ENCODE measurements at regions not wholly inside any gene's neighbourhood (a gene's known extent, or its start where the extent isn't known, plus 50 kb on each side); places are given as distances from the start of the nearest gene placed in this dataset.
"Not testable (repeated sequence)": the region's sequence is repeated elsewhere in the genome, so short reads cannot be mapped to it uniquely, and the experiment has no call there.

DNA sequence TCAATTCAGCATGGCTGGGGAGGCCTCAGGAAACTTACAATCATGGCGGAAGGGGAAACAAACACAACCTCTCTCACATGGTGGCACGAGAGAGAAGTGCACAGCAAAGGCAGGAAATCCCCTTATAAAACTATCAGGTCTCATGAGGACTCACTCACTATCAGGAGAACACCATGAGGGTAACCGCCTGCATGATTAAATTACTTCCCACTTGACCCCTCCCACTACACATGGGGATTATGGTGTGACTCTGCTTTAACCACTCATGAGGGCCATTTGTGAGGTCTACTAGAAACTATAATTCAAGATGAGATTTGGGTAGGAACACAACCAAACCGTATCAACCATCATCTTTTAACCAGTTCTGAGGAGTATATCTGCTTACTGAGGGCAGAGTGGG is 387.4 kb upstream of the NFIA start:
- WGBS, 2 experiments (ENCODE audit: insufficient coverage in 1 of 2, insufficient read length in 1 of 2): 75 to 97% methylated on average over 2 to 4 of the region's 4 CpGs
- Mint-ChIP-seq H3K27me3 (ENCODE audit: insufficient read depth) (no peaks in the 10 kb centered on the region), H3K36me3 (ENCODE audit: low read depth) (no peaks in the 10 kb centered on the region), H3K9me3 (peaks cover 16% of the 10 kb centered on the region), H3K27ac (no peak overlapping the region), H3K4me3 (no peak overlapping the region), H3K4me1 (peaks cover 5% of the 10 kb centered on the region)
- Histone ChIP-seq H3K27ac (ENCODE audit: low read depth, low read length) (no peak overlapping the region), H3K9me3 (ENCODE audit: control insufficient read depth, low read length) (no peaks in the 10 kb centered on the region), H3K27me3 (ENCODE audit: control insufficient read depth, insufficient read depth, low read length, poor library complexity, severe bottlenecking) (no peaks in the 10 kb centered on the region), H3K9ac (ENCODE audit: extremely low read depth, low read length, poor library complexity, severe bottlenecking) (no peak overlapping the region), H3K4me3 (ENCODE audit: low read length) (no peak overlapping the region), H3K36me3 (ENCODE audit: control insufficient read depth, insufficient read depth, low read length) (no peaks in the 10 kb centered on the region), H3K4me1 (ENCODE audit: control insufficient read depth, insufficient read depth, low read length) (no peaks in the 10 kb centered on the region)
- TF ChIP-seq, protein P1, sequence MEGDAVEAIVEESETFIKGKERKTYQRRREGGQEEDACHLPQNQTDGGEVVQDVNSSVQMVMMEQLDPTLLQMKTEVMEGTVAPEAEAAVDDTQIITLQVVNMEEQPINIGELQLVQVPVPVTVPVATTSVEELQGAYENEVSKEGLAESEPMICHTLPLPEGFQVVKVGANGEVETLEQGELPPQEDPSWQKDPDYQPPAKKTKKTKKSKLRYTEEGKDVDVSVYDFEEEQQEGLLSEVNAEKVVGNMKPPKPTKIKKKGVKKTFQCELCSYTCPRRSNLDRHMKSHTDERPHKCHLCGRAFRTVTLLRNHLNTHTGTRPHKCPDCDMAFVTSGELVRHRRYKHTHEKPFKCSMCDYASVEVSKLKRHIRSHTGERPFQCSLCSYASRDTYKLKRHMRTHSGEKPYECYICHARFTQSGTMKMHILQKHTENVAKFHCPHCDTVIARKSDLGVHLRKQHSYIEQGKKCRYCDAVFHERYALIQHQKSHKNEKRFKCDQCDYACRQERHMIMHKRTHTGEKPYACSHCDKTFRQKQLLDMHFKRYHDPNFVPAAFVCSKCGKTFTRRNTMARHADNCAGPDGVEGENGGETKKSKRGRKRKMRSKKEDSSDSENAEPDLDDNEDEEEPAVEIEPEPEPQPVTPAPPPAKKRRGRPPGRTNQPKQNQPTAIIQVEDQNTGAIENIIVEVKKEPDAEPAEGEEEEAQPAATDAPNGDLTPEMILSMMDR (conservative IDR thresholded peaks at IDR 0.05): no peak
- DNase-seq: no peak

DNA sequence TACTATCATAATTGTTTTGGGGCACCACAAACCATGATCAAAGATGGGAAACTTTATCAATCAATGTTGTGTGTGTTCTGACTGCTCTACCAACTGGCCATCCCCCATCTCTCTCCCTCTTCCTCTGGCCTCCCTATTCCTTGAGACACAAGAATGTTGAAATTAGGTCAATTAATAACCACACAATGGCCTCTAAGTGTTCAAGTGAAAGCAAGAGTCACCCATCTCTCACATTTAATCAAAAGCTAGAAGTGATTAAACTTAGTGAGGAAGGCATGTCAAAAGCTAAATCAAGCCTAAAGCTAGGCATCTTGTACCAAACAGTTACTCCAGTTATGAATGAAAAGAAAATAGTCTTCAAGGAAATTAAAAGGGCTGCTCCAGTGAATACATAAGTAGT is 390.3 kb upstream of the NFIA start:
- no peak overlapping the region for H3K27ac ChIP-seq (ENCODE audit: low read depth, low read length)
- peaks cover 31% of the 10 kb centered on the region for H3K9me3 Mint-ChIP-seq

DNA sequence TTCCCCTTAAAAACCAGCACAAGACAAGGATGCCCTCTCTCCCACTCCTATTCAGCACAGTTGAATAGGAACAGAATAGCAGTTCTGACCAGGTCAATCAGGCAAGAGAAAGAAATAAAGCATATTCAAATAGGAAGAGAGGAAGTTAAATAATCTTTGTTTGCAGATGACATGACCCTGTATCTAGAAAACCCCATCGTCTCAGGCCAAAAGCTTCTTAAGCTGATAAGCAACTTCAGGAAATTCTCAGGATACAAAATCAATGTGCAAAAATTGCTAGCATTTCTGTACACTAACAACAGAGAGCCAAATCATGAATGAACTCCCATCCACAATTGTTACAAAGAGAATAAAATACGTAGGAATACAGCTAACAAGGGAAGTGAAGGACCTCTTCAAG is 394.1 kb upstream of the NFIA start:
- not testable (repeated sequence) for H3K36me3 Mint-ChIP-seq (ENCODE audit: low read depth)
- 98 to 100% methylated on average over 1 to 2 of the region's 2 CpGs for WGBS, 2 experiments (ENCODE audit: insufficient coverage in 1 of 2, insufficient read length in 1 of 2)

More for the DNA sequence above, 390.3 kb upstream of the NFIA start:
- Histone ChIP-seq H3K9ac (ENCODE audit: extremely low read depth, low read length, poor library complexity, severe bottlenecking) (no peak overlapping the region), H3K4me3 (ENCODE audit: low read length) (no peak overlapping the region), H3K9me3 (ENCODE audit: control insufficient read depth, low read length) (peaks cover 6% of the 10 kb centered on the region), H3K27me3 (ENCODE audit: control insufficient read depth, insufficient read depth, low read length, poor library complexity, severe bottlenecking) (no peaks in the 10 kb centered on the region), H3K4me1 (ENCODE audit: control insufficient read depth, insufficient read depth, low read length) (no peaks in the 10 kb centered on the region), H3K36me3 (ENCODE audit: control insufficient read depth, insufficient read depth, low read length) (no peaks in the 10 kb centered on the region)
- Mint-ChIP-seq H3K36me3 (ENCODE audit: low read depth) (no peaks in the 10 kb centered on the region), H3K27me3 (ENCODE audit: insufficient read depth) (no peaks in the 10 kb centered on the region), H3K4me1 (peaks cover 1% of the 10 kb centered on the region), H3K27ac (no peak overlapping the region), H3K4me3 (no peak overlapping the region)
- TF ChIP-seq, protein P1 (conservative IDR thresholded peaks at IDR 0.05): no peak
- DNase-seq: no peak

DNA sequence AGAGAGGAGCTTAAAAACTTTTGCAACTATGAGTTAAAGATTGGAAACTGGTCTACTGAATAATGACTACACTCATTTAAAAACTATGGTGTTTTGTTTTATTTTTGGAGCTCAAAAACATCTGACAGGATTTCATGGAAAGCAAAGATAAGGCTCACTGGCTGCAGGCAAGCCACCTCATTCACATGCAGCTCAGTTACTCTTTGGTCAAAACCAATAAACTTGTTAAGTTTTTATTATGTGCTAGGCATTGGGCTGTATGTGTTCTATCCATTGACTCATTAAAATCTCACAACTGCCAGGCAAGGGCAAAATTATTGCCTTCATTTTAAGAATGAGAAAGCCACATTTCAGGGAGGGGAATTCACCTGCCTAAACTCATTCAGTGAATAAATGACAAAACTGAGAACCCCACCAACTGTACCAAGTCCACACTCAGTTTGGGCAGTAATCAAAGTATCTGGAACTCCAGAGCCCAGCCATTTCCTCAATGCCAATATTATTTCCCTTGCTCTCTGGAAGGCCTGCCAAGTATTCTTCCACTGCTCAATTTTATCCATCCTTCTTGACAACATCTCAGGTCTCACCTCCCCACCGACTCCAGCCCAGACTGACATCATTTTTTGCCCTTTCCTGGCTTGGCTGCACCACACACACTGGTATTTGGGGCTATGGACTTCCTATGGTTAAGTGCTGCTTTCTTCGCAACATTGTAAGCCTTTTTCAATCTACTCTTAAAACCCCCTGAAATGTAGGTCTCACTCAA is 401.1 kb upstream of the NFIA start:
- DNase-seq: no peak

More for the DNA sequence above, 394.1 kb upstream of the NFIA start:
- H3K27me3 ChIP-seq (ENCODE audit: control insufficient read depth, insufficient read depth, low read length, poor library complexity, severe bottlenecking); H3K36me3 ChIP-seq (ENCODE audit: control insufficient read depth, insufficient read depth, low read length); DNase-seq; H3K9me3 ChIP-seq (ENCODE audit: control insufficient read depth, low read length); H3K4me3 ChIP-seq (ENCODE audit: low read length); H3K27ac Mint-ChIP-seq; H3K4me1 ChIP-seq (ENCODE audit: control insufficient read depth, insufficient read depth, low read length); H3K4me3 Mint-ChIP-seq; H3K27ac ChIP-seq (ENCODE audit: low read depth, low read length); H3K27me3 Mint-ChIP-seq (ENCODE audit: insufficient read depth); H3K9ac ChIP-seq (ENCODE audit: extremely low read depth, low read length, poor library complexity, severe bottlenecking); H3K4me1 Mint-ChIP-seq: not testable (repeated sequence)
- H3K9me3 Mint-ChIP-seq: peaks cover 21% of the 10 kb centered on the region

More for the DNA sequence above, 401.1 kb upstream of the NFIA start:
- no peaks in the 10 kb centered on the region for H3K27me3 ChIP-seq (ENCODE audit: control insufficient read depth, insufficient read depth, low read length, poor library complexity, severe bottlenecking)
- H3K9me3 Mint-ChIP-seq: peaks cover 4% of the 10 kb centered on the region
- H3K4me3 ChIP-seq (ENCODE audit: low read length): no peak overlapping the region
- H3K4me1 ChIP-seq (ENCODE audit: control insufficient read depth, insufficient read depth, low read length): no peaks in the 10 kb centered on the region
- no peaks in the 10 kb centered on the region for H3K27me3 Mint-ChIP-seq (ENCODE audit: insufficient read depth)
- no peaks in the 10 kb centered on the region for H3K36me3 Mint-ChIP-seq (ENCODE audit: low read depth)
- no peak overlapping the region for H3K27ac ChIP-seq (ENCODE audit: low read depth, low read length)
- no peaks in the 10 kb centered on the region for H3K36me3 ChIP-seq (ENCODE audit: control insufficient read depth, insufficient read depth, low read length)
- WGBS, 2 experiments (ENCODE audit: insufficient coverage in 1 of 2, insufficient read length in 1 of 2): 91 to 100% methylated on average over 1 to 2 of the region's 2 CpGs
- H3K27ac Mint-ChIP-seq: no peak overlapping the region
- TF ChIP-seq, protein P1 (conservative IDR thresholded peaks at IDR 0.05): no peak
- no peak overlapping the region for H3K9ac ChIP-seq (ENCODE audit: extremely low read depth, low read length, poor library complexity, severe bottlenecking)
- no peak overlapping the region for H3K4me3 Mint-ChIP-seq
- H3K9me3 ChIP-seq (ENCODE audit: control insufficient read depth, low read length): no peaks in the 10 kb centered on the region
- no peaks in the 10 kb centered on the region for H3K4me1 Mint-ChIP-seq
